DMS153 treated with DMSO at 0.1 percent for 48 hours (cell line): ENCODE measurements at regions not wholly inside any gene's neighbourhood (a gene's known extent, or its start where the extent isn't known, plus 50 kb on each side); places are given as distances from the start of the nearest gene placed in this dataset.
"Not testable (repeated sequence)": the region's sequence is repeated elsewhere in the genome, so short reads cannot be mapped to it uniquely, and the experiment has no call there.

Source experiments
- DNase-seq: peaks from one replicate; lab custom pipeline; 2025; ENCODE audit not compliant: unreplicated experiment; lab: John Stamatoyannopoulos, UW

DNA sequence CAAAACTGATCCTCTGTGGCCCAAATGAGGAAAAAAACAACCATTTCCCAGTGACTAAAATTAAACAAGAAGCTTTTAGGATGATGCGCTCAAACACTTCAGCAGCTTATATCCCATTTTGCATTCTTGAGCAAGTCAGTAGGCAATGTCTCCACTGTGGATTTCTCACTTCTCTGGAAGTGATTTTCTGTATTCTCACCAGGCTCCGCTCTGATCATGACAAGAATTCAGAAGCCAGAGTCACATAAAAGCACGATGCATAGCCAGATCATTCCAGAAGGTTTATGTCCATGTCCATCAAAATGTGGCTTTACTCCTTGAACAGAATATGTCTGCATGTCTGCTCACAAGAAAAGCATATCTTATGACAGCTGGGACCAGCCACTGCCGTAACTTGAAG, 481.4 kb downstream of the ADRA2A start:
- DNase-seq, result no peak

DNA sequence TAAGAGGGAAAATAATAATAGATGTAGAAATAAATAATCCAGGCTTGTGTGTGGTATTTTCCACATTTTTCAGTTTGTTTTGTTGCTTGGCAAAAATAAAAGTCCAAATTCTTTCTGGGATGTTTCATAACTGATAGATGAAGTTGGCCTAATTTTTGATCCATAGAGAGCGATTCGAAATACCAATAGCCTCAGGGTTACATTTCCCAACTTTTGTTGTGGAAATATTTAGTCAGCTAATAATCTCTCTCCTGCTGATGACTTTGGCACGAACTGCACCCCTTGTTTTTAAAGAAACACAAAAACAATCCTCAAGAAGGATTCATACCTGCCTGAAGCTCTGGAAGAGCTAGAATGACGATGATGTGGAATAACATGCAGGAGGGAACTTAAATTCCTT, 483.2 kb downstream of the ADRA2A start:
- no peak for DNase-seq

DNA sequence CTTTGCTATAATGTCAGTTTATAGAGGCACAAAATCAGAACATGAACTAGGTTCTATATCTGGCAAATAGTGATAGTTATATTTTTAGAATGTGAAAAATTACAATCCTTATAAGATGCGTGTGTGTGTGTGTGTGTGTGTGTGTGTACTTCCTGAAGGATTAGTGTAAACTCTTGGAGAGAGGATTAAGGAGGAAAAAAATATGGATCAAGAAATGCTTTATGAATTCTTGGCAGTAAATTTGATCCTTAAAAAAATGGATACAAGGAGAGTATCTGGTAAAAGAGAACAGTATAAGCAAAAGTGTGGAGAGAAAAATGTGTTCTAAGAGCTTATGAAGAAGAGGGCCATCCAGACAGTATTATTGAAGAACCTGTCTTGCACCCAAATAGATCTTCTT, 484.3 kb downstream of the ADRA2A start:
- no peak for DNase-seq

DNA sequence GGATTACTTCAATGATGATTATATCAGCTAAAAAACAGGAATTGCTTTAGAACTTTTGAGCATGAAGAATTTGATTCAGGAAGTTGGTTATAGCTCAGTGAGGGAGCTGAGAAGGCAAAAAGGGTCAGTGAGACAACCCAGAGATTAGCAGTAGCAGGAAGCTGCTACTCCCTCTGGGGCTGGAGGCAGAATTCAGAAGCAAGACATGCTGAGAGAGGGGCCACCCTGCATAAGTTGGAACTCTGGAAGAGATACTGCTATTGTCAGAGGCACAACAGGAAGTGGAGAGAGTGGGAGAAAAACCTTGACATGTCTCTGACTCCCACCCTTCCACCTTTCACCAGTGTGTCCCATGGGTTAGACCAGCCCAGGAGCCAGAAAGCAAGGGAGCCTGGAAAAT, 488.7 kb downstream of the ADRA2A start:
- DNase-seq, result no peak

DNA sequence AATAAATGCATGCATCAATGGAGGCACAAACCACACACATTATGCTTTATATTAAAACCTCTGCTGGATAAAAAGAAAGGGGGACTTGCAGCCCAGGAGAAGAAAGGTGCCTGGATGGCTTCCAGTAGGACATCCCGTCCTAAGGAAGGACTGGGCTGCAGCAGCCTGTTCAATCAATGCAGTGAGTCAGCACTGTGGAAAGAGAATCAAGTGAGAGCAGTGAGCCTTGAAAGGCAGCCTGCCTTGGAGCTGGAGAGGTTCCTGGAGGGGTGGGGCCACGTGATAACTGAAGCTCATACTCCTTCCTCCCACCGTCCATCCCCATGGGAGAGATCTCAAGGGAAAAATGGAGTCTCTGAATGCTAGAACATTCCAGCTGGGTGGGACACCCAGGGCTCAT, 501.2 kb downstream of the ADRA2A start:
- DNase-seq, result no peak

DNA sequence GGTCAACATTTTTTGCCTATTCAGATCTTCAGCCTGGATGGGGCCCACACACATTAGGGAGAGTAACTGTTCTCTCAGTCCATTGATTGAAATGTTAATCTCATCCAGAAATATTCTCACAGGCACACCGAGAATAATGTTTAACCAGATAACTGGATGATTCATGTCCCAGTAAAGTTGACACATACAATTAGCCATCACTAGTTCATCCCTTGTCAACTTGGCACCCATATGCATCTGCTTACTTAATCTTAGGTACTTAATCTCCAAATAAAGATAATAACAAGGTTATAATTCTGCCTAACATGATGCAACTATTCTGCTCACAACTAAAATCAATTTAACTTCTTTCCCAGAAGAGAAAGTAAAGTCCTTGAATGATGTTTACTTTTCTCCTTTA, 502.6 kb downstream of the ADRA2A start:
- DNase-seq, result no peak

DNA sequence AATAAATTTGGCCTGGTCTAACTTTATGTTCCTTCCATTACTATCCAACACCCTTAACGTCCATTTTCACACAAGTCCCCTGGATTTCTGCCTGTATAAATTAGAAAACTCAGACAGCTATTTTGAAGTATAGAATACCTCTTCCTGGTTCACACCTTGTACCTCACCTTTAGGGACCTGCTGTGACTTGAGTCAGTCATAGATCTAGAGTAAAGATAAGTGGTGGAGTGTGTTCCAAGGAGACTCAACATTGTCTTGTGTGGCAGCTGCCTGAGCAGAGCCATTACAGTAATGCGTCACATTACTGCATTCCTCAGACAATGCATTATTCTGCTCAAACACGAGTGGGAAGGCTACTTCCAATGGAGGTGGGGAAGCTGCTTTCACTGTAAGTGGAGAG, 513.9 kb downstream of the ADRA2A start:
- DNase-seq, result no peak

DNA sequence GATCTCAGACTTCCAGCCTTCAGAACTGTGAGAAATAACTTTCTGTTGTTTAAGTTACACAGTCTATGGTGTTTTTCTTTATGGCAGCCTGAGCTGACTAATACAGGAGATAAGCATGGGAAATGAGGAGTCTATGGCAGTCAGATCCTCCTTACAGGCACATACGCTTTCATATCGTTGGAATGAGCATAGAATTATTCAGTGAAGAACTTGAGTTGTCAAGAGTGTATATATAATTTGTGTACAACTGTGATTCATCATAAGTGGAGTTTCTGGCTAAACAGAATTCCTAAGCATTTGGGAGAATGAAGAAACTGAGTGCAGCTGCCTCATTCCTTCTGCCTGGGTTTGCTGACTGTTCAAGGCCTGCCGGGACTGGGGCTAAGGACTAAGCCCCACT, 516.7 kb downstream of the ADRA2A start:
- DNase-seq, result no peak

DNA sequence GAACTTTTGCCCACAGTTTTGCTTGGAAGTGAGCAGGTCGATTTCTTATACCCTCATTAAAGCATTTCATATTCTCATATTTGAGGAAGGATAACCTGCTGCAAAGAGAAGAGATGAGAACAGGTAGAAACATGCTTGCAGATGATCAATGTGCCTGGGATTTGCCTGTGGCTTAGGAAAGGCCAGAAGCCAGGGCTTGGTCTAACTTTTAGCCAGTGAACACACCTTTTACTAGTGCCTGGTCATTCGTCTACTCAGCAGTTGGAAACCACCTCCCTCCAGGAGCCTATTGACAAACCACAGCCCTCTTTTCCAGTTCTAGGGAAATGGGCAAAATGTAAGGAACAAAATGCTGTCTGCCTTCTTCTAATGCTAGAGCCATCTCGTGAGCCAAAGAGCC, 518.3 kb downstream of the ADRA2A start:
- no peak for DNase-seq

DNA sequence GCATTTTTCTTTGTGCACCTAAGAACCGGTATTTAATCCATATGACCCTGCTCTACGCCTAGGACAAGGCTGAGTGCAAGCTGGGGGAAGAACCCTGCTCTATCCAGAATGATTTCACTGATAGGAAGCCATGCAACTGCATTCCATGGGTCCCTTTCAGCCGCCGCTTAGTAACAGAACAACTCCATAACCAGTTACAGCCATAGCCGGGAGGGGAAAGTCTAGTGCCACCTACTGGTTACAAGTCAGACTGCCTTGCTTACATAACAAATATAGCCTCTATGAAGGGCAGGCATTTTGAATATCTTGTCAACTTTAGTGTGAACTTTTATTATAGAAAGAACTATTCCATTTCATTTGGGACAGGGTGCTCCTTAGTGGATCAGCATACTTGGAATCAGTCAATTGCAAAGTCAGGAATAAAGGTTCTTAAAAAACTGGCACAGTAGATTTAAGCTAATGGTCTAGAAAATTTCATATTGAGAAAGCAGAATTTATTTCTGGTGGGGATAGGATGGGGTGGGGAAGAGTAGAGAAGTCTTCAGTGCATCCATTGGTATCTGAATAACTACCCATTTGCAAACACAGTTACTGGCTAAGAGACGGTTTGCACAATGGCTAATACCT, 521.7 kb downstream of the ADRA2A start:
- DNase-seq, result peak; percentile 35

DNA sequence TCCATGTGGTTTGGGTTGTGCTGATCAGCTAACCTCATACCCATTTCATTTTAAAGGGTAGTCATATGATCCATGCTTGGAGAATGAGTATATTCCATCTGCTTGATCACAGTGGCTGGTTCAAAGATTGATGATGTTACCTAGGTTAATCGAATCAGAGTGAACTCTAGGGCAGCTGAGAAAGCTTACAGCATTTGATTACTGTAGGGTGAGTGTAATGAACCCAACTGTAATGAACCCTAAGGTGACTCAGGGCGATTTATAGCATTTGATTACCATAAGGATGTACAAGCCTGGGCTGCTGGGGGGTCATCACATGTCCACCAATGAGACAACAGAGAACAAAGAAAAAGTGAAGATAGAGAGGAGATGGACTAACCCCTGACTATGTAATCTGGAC, 523.1 kb downstream of the ADRA2A start:
- DNase-seq, result no peak

DNA sequence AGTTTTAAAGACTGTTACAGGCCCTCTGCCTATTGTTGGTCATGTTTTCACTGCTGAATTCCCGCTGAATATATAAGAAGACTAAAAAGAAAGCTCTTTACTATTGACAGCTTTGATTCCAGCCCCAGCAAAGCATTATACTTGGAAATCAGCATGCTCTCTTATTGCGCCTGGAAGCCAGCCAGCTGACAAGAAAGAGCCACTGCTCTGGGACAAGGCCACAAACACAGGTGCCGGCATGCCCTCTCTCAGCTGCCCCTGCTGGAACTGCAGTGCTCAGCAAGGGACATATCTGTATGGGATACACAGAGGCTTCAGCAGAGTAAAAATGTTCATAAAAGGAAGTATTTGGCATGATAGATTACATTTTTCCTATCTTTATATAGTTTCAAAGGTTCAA, 523.9 kb downstream of the ADRA2A start:
- no peak for DNase-seq

DNA sequence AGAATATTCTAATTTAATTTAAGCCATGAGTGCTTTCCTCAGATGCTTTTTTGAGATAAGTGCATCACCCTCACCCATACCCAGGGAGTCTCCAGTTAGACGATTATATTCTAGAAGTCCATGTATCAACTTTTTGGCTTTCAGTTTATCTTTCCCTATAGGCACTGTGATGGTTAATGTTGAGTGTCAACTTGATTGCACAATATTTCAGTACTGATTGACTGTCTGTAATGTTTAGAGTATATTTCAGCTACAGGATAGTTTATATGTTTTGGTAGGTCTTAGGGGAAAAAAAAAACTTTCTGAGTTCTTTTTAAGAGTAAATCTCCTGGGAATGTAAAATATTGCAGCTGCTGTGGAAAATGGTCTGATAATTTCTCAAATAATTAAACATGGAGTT, 535.4 kb downstream of the ADRA2A start:
- no peak for DNase-seq

DNA sequence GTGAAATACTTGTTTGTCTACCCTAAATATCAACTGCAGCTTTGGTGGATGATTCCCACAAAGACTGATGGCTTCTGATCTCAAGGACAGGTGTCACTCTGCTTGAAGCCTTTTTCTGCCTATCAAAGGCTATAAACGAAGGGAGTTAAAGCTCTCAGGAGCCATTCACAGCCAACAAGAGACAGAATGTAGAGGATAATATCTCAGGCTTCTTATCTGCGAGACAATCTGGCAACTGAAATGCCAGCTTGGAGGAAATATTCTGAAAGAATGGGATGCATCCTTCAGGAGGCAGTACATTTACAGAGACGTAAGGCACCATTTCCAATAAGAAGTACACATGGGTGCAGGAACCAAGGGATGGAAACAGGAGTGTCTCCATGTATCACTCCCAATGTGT, 549.4 kb downstream of the GPAM start:
- DNase-seq, result no peak

DNA sequence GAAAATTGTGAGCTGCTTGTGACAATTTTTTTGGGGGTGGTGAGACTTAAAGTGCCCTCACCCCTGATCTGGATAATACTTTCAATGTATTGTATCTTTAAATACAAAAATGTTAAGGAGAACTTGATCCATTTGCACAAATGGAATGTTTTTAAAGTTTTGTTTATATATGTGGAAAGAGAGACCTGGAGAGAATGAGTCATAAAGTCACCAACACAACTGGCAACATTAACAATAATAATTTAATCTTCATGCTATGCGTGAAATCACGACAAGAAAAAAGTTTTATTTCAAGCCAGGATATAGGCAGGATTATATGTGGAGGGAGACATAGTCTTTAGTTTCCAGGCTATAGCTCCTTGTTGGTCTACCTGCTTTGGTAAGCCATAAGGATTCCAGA, 537.5 kb downstream of the GPAM start:
- DNase-seq, result no peak

DNA sequence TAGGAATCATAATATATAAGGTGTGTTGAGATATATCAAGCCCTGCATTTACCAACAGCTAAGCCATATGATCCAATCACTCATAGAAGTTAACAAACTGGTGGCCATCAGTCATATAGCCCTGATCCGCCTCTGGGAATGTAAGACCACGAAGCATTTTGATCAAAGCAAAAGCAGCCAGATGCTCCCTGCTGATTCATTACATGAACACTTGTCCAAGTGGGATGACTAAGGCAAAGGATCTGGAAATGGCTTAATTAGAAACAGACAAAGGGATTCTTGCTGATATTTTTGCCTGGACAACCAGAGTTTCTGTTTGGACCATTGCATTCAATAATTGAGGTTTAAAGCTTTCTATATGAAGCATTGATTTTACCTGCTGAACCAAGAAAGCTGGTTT, 535.5 kb downstream of the GPAM start:
- no peak for DNase-seq

DNA sequence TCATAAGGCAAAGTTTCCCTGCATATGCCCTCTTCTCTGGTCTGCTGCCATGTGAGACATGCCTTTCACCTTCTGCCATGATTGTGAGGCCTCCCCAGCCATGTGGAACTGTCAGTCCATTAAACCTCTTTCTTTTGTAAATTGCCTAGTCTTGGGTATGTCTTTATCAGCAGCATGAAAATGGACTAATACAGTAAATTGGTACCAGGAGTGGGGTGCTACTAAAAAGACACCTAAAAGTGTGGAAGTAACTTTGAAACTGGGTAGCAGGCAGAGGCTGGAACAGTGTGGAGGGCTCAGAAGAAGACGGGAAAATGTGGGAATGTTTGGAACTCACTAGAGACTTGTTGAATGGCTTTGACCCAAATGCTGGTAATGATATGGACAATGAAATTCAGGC, 534.5 kb downstream of the GPAM start:
- not testable (repeated sequence) for DNase-seq

DNA sequence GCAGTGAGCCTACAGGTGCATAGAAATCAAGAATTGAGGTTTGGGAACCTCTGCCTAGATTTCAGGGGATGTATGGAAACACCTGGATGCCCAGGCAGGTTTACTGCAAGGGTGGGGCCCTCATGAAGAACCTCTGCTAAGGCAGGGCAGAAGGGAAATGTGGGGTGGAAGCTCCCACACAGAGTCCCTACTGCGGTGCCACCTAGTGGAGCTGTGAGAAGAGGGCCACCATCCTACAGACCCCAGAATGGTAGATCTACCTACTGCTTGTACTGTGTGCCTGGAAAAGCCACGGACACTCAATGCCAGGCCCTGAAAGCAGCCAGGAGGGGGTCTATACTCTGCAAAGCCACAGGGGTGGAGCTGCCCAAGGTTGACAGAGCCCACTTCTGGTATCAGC, 533.5 kb downstream of the GPAM start:
- no peak for DNase-seq

DNA sequence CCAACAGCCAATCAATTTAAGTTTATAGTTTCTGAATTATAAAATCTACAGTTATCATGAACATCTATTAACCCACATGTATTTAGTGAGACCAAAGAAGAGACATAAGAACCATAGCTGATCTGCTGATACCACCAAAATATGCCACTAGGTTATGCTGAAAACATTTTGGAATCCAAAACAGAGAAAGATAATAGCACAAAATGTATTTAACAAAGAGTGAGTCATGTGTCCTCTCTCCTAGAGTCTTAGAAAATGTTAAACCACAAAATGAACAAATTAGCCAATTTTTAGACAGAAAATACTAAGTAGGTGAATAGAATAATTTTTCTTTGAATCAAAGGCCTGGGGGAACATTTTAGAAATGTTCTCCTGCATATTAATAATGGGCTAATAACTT, 527.5 kb downstream of the GPAM start:
- DNase-seq, result no peak

DNA sequence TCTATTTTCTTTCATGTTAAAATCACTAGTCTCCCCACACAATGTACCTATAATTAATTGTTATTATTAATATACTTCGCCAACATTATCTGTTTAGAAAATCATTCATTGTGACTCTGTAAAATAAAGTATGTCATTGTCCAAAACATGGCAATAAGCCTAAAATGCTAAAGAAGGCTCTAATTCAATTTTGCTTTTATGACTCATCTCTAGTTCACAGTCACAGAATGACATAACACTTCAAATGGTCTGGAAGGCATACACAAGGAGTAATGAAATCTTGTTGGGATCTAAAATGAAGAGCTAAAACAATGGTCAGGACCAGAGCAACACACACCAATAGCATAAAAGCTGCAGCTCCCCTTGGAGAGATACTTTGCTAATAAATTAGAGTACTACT, 505.8 kb downstream of the GPAM start:
- no peak for DNase-seq

DNA sequence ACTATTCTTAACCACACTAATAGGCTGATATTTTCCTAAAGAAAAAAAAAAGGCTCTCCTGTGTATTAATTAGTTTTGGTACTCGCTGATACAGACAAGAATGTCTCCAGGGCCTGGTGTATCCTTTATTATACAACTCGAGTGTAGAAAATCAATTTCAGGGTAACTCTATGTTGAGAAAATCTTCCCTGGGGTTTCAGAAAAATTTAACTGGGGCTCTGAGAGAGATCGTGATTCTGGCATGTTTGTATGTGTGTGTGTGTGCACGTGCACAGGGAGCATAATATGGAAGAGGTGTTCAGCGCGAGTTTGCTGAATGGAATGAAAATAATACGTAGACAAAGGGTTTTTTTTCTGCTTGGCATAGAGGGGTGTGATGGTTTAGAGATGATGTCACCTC, 496.8 kb downstream of the GPAM start:
- no peak for DNase-seq

DNA sequence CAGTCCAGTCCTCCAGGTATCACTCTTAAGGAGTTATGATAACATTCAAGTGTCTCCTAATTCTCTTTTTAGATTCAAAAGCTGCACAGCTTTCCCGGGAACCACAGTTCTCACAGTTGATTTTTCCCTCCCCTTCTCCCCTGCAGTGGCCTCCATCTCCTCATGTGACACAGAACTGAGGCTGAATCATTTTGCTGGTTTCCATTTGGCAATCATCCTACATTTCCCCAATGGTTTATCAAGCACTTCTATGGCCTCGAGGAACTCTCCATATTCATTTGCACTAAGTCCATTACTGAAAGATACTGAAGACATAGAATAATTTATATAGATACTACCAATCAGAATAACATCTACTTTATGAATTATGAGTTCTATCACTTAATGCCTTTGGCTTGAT, 484.9 kb downstream of the GPAM start:
- DNase-seq, result no peak

DNA sequence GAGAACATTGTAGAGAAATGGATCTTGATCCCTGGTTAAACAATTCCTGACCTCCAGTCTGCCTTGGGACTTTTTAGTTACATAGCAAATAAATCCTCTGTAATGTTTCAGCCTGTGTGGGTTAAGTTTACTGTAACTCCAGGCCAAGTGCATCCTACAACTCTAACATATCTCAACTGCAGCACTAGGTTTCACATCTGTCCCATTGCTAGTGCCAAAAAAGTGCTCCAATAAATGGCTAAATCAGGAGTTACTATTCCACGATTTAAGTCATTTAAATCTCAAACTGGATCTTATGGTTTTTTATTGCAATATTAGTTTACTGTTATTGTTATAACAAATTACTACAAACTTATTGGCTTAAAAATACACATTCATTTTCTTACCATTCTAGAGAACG, 479.6 kb downstream of the GPAM start:
- DNase-seq, result no peak

DNA sequence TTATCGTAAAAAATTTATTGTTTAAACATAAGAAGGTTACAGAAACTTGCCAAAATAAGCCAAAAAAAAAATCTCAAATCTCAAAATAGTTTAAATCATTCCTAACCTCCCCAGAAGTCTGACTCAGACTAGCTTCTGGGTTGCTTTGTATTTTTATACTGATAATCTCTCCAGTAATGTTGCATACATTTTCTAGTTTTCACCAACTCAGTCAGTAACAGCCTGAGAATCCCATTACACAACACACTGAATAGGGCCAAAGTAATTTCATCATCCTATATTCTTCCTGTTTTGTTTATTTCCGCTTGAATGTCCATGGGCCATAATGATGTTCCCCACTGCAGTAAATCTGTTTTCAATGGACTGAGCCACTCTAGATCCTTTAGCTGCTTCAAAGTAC, 478.5 kb downstream of the GPAM start:
- no peak for DNase-seq
